Calu3 (cell line): ENCODE measurements at regions not wholly inside any gene's neighbourhood (a gene's known extent, or its start where the extent isn't known, plus 50 kb on each side); places are given as distances from the start of the nearest gene placed in this dataset.

Source experiments
- BruUV-seq: library from RNA; stranded (reverse); fragments of 400-500 nt; replicated peaks from 2 replicates; lab custom pipeline; 2021; lab: Mats Ljungman, UMichigan
- CTCF ChIA-PET: fragments of 300-600 bp; sonication (Branson Sonifier 250); formaldehyde crosslinking; loops from one replicate; lab custom pipeline; 2022; ENCODE audit warnings: antibody characterized with exemption; lab: Charles Lee
- DNase-seq: peaks from one replicate; pipeline ENCODE4 v3.0.0; 2022
- H3K27ac Mint-ChIP-seq: one replicate; pipeline ENCODE4 v1.8.0; 2022; ENCODE audit warnings: mixed read lengths; ENCODE audit not compliant: unreplicated experiment
- H3K27me3 Mint-ChIP-seq: one replicate; pipeline ENCODE4 v1.8.0; 2022; ENCODE audit warnings: mixed read lengths; ENCODE audit not compliant: unreplicated experiment
- H3K36me3 Mint-ChIP-seq: one replicate; pipeline ENCODE4 v1.8.0; 2022; ENCODE audit warnings: mild to moderate bottlenecking, moderate library complexity, mixed read lengths; ENCODE audit not compliant: insufficient read depth, unreplicated experiment
- H3K4me1 Mint-ChIP-seq: one replicate; pipeline ENCODE4 v1.8.0; 2022; ENCODE audit warnings: mild to moderate bottlenecking, low read depth, mixed read lengths; ENCODE audit not compliant: unreplicated experiment
- H3K4me3 Mint-ChIP-seq: one replicate; pipeline ENCODE4 v1.8.0; 2022; ENCODE audit warnings: mild to moderate bottlenecking, low read depth, moderate library complexity, mixed read lengths; ENCODE audit not compliant: unreplicated experiment
- H3K9me3 Mint-ChIP-seq: one replicate; pipeline ENCODE4 v1.8.0; 2022; ENCODE audit warnings: low read depth, mixed read lengths; ENCODE audit not compliant: unreplicated experiment
- intact Hi-C: fragments of 100-400 bp; cut with micrococcal nuclease; formaldehyde crosslinking; loops from one replicate; pipeline ENCODE4 v1.10.0; 2022; ENCODE audit not compliant: unreplicated experiment
- TF ChIP-seq, protein P1 (sequence below): fragments of 200-600 bp; IDR thresholded peaks from one replicate; pipeline ENCODE4 v1.8.0; 2022; ENCODE audit warnings: antibody characterized with exemption; ENCODE audit not compliant: unreplicated experiment

- H3K4me1 Mint-ChIP-seq = no peaks in the 10 kb centered on the region
- CTCF ChIA-PET = no interaction called here
These were observed 356.6 kb downstream of the CASP12 start for GRCh38 chr11:104541701-104542100.

GRCh38 chr11:104538313-104538712 is 359.9 kb downstream of the CASP12 start:
- CTCF ChIA-PET = no interaction called here
- H3K4me3 Mint-ChIP-seq = no peak overlapping the region
- H3K36me3 Mint-ChIP-seq = no peaks in the 10 kb centered on the region
- no peak overlapping the region for H3K27ac Mint-ChIP-seq
- no peaks in the 10 kb centered on the region for H3K4me1 Mint-ChIP-seq
- no peak for DNase-seq
- no peaks in the 10 kb centered on the region for H3K27me3 Mint-ChIP-seq
- intact Hi-C loops = no loop called here
- no peaks in the 10 kb centered on the region for H3K9me3 Mint-ChIP-seq
- BruUV-seq = no TSS peak
- TF ChIP-seq, protein P1, sequence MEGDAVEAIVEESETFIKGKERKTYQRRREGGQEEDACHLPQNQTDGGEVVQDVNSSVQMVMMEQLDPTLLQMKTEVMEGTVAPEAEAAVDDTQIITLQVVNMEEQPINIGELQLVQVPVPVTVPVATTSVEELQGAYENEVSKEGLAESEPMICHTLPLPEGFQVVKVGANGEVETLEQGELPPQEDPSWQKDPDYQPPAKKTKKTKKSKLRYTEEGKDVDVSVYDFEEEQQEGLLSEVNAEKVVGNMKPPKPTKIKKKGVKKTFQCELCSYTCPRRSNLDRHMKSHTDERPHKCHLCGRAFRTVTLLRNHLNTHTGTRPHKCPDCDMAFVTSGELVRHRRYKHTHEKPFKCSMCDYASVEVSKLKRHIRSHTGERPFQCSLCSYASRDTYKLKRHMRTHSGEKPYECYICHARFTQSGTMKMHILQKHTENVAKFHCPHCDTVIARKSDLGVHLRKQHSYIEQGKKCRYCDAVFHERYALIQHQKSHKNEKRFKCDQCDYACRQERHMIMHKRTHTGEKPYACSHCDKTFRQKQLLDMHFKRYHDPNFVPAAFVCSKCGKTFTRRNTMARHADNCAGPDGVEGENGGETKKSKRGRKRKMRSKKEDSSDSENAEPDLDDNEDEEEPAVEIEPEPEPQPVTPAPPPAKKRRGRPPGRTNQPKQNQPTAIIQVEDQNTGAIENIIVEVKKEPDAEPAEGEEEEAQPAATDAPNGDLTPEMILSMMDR = no peak

More at GRCh38 chr11:104541701-104542100, 356.6 kb downstream of the CASP12 start:
- Mint-ChIP-seq H3K4me3 (no peak overlapping the region), H3K27ac (no peak overlapping the region), H3K9me3 (no peaks in the 10 kb centered on the region), H3K27me3 (no peaks in the 10 kb centered on the region), H3K36me3 (no peaks in the 10 kb centered on the region)
- TF ChIP-seq, protein P1 = no peak
- no peak for DNase-seq
- BruUV-seq = no TSS peak
- intact Hi-C loops = no loop called here

GRCh38 chr11:104534278-104534677 is 364.0 kb downstream of the CASP12 start:
- Mint-ChIP-seq H3K27me3 (no peaks in the 10 kb centered on the region), H3K4me1 (no peaks in the 10 kb centered on the region), H3K4me3 (no peak overlapping the region), H3K27ac (no peak overlapping the region), H3K36me3 (no peaks in the 10 kb centered on the region), H3K9me3 (no peaks in the 10 kb centered on the region)
- BruUV-seq = no TSS peak
- TF ChIP-seq, protein P1 = no peak
- DNase-seq = no peak
- CTCF ChIA-PET = no interaction called here
- intact Hi-C loops = no loop called here

DNA sequence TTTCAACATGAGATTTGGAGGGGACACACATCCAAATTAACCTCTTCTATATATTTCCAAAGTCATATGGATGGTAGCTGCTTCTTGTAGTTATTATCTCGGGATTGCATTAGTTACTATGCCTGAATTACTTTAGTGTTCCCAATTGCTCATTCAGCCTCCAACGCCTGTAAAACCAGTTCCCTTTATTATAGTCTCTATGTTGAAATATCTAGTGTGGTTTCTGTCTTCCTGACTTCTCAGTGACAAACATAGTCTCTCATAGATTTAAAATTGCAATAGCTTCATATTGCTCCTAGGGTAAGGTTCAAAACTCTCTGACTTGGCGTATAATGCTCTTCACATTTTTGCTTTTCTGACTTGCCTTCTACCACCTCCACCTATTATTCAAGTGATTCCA is 366.4 kb downstream of the CASP12 start:
- no peaks in the 10 kb centered on the region for H3K27me3 Mint-ChIP-seq
- H3K4me1 Mint-ChIP-seq = no peaks in the 10 kb centered on the region
- no peaks in the 10 kb centered on the region for H3K9me3 Mint-ChIP-seq
- BruUV-seq = no TSS peak
- H3K4me3 Mint-ChIP-seq = no peak overlapping the region
- no peak overlapping the region for H3K27ac Mint-ChIP-seq
- CTCF ChIA-PET = no interaction called here
- TF ChIP-seq, protein P1 = no peak
- no peaks in the 10 kb centered on the region for H3K36me3 Mint-ChIP-seq
- intact Hi-C loops = no loop called here
- no peak for DNase-seq
